HFFc6 (cell line): ENCODE measurements at regions not wholly inside any gene's neighbourhood (a gene's known extent, or its start where the extent isn't known, plus 50 kb on each side); places are given as distances from the start of the nearest gene placed in this dataset.

Experiments used
- DNase-seq: peaks from one replicate; pipeline ENCODE4 v3.0.0-alpha.2; 2018
- H3K27ac Mint-ChIP-seq: 2 replicates; pipeline ENCODE4 v1.8.0; 2020; ENCODE audit warnings: mild to moderate bottlenecking, mixed read lengths
- H3K27me3 Mint-ChIP-seq: 2 replicates; pipeline ENCODE4 v1.8.0; 2021; ENCODE audit warnings: mild to moderate bottlenecking, moderate library complexity, mixed read lengths; ENCODE audit not compliant: insufficient read depth
- H3K36me3 Mint-ChIP-seq: 2 replicates; pipeline ENCODE4 v1.8.0; 2021; ENCODE audit warnings: low read depth, mixed read lengths
- H3K4me1 Mint-ChIP-seq: 2 replicates; pipeline ENCODE4 v1.8.0; 2020; ENCODE audit warnings: low read depth, mixed read lengths
- H3K4me3 Mint-ChIP-seq: 2 replicates; pipeline ENCODE4 v1.8.0; 2020; ENCODE audit warnings: mild to moderate bottlenecking, moderate library complexity, mixed read lengths
- H3K9me3 Mint-ChIP-seq: 2 replicates; pipeline ENCODE4 v1.8.0; 2020; ENCODE audit warnings: mild to moderate bottlenecking, mixed read lengths
- CTCF ChIP-seq: fragments of 200-600 bp; sonication (generic); IDR thresholded peaks from 2 replicates; pipeline ENCODE4 v1.5.0; 2021; ENCODE audit warnings: antibody characterized with exemption, mild to moderate bottlenecking

- Mint-ChIP-seq H3K4me3 (no peak overlapping the region), H3K27ac (no peak overlapping the region), H3K27me3 (no peaks in the 10 kb centered on the region; the same call in 1 of the 2 replicates), H3K36me3 (no peaks in the 10 kb centered on the region), H3K9me3 (no peaks in the 10 kb centered on the region), H3K4me1 (peaks cover 6% of the 10 kb centered on the region; the same call in 1 of the 2 replicates)
- DNase-seq, result peak; percentile 21
- no peak for TF ChIP-seq CTCF
Measured at GRCh38 chr4:100042711-100043110, 92.6 kb upstream of the H2AZ1 start.

- no peak for DNase-seq
Measured at GRCh38 chr4:100042235-100042634, 92.2 kb upstream of the H2AZ1 start.

GRCh38 chr4:100041646-100042045, 91.6 kb upstream of the H2AZ1 start:
- Mint-ChIP-seq H3K27ac (no peak overlapping the region), H3K4me3 (no peak overlapping the region), H3K27me3 (no peaks in the 10 kb centered on the region; the same call in 1 of the 2 replicates), H3K9me3 (peaks cover 2% of the 10 kb centered on the region; the same call in 1 of the 2 replicates), H3K36me3 (no peaks in the 10 kb centered on the region), H3K4me1 (peaks cover 6% of the 10 kb centered on the region; the same call in 1 of the 2 replicates)
- DNase-seq, result no peak
- TF ChIP-seq CTCF, result no peak

More at GRCh38 chr4:100042235-100042634, 92.2 kb upstream of the H2AZ1 start:
- peaks cover 6% of the 10 kb centered on the region; the same call in 1 of the 2 replicates for H3K4me1 Mint-ChIP-seq
- H3K9me3 Mint-ChIP-seq, result no peaks in the 10 kb centered on the region
- no peak overlapping the region for H3K4me3 Mint-ChIP-seq
- no peak overlapping the region for H3K27ac Mint-ChIP-seq
- TF ChIP-seq CTCF, result no peak
- no peaks in the 10 kb centered on the region for H3K36me3 Mint-ChIP-seq
- no peaks in the 10 kb centered on the region; the same call in 1 of the 2 replicates for H3K27me3 Mint-ChIP-seq

- Mint-ChIP-seq H3K36me3 (no peaks in the 10 kb centered on the region), H3K27me3 (peaks cover 4% of the 10 kb centered on the region)
- TF ChIP-seq CTCF, result no peak
Measured at GRCh38 chr4:100034023-100034664, 84.1 kb upstream of the H2AZ1 start.

GRCh38 chr4:100026066-100026465, 76.0 kb upstream of the H2AZ1 start:
- Mint-ChIP-seq H3K36me3 (no peaks in the 10 kb centered on the region), H3K27ac (no peak overlapping the region), H3K9me3 (peaks cover 3% of the 10 kb centered on the region; the same call in 1 of the 2 replicates), H3K4me1 (no peaks in the 10 kb centered on the region), H3K27me3 (peaks cover 2% of the 10 kb centered on the region; the same call in 1 of the 2 replicates), H3K4me3 (no peak overlapping the region)
- no peak for TF ChIP-seq CTCF
- DNase-seq, result no peak

More at GRCh38 chr4:100034023-100034664, 84.1 kb upstream of the H2AZ1 start:
- no peak overlapping the region for H3K27ac Mint-ChIP-seq
- no peak overlapping the region for H3K4me3 Mint-ChIP-seq
- H3K9me3 Mint-ChIP-seq, result peaks cover 6% of the 10 kb centered on the region; the same call in 1 of the 2 replicates
- DNase-seq, result no peak
- H3K4me1 Mint-ChIP-seq, result peaks cover 7% of the 10 kb centered on the region; the same call in 1 of the 2 replicates
